ENCODE measurements at regions not wholly inside any gene's neighbourhood (a gene's known extent, or its start where the extent isn't known, plus 50 kb on each side); places are given as distances from the start of the nearest gene placed in this dataset.

- TF ChIP-seq, protein P1, sequence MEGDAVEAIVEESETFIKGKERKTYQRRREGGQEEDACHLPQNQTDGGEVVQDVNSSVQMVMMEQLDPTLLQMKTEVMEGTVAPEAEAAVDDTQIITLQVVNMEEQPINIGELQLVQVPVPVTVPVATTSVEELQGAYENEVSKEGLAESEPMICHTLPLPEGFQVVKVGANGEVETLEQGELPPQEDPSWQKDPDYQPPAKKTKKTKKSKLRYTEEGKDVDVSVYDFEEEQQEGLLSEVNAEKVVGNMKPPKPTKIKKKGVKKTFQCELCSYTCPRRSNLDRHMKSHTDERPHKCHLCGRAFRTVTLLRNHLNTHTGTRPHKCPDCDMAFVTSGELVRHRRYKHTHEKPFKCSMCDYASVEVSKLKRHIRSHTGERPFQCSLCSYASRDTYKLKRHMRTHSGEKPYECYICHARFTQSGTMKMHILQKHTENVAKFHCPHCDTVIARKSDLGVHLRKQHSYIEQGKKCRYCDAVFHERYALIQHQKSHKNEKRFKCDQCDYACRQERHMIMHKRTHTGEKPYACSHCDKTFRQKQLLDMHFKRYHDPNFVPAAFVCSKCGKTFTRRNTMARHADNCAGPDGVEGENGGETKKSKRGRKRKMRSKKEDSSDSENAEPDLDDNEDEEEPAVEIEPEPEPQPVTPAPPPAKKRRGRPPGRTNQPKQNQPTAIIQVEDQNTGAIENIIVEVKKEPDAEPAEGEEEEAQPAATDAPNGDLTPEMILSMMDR (IDR thresholded peaks at IDR 0.05), result no peak
- TF ChIP-seq, protein P2, sequence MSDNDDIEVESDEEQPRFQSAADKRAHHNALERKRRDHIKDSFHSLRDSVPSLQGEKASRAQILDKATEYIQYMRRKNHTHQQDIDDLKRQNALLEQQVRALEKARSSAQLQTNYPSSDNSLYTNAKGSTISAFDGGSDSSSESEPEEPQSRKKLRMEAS (IDR thresholded peaks at IDR 0.05), result no peak
- TF ChIP-seq MAFK (IDR thresholded peaks at IDR 0.05; ENCODE audit: partially characterized antibody) (no peak), HOXA7 (CRISPR knock-in tag; IDR thresholded peaks at IDR 0.05) (no peak), CHD2 (IDR thresholded peaks at IDR 0.05; ENCODE audit: low read length, partially characterized antibody) (no peak), PHF8 (IDR thresholded peaks at IDR 0.05; ENCODE audit: borderline replicate concordance, low read depth) (no peak), BHLHE40 (IDR thresholded peaks at IDR 0.05; ENCODE audit: low read depth, low read length) (no peak)
- TF ChIP-seq, protein P3, sequence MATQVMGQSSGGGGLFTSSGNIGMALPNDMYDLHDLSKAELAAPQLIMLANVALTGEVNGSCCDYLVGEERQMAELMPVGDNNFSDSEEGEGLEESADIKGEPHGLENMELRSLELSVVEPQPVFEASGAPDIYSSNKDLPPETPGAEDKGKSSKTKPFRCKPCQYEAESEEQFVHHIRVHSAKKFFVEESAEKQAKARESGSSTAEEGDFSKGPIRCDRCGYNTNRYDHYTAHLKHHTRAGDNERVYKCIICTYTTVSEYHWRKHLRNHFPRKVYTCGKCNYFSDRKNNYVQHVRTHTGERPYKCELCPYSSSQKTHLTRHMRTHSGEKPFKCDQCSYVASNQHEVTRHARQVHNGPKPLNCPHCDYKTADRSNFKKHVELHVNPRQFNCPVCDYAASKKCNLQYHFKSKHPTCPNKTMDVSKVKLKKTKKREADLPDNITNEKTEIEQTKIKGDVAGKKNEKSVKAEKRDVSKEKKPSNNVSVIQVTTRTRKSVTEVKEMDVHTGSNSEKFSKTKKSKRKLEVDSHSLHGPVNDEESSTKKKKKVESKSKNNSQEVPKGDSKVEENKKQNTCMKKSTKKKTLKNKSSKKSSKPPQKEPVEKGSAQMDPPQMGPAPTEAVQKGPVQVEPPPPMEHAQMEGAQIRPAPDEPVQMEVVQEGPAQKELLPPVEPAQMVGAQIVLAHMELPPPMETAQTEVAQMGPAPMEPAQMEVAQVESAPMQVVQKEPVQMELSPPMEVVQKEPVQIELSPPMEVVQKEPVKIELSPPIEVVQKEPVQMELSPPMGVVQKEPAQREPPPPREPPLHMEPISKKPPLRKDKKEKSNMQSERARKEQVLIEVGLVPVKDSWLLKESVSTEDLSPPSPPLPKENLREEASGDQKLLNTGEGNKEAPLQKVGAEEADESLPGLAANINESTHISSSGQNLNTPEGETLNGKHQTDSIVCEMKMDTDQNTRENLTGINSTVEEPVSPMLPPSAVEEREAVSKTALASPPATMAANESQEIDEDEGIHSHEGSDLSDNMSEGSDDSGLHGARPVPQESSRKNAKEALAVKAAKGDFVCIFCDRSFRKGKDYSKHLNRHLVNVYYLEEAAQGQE (IDR thresholded peaks at IDR 0.05), result no peak
Observed at GRCh38 chr4:32988165-32988811, 2268.1 kb downstream of the PCDH7 start (continued).

DNA sequence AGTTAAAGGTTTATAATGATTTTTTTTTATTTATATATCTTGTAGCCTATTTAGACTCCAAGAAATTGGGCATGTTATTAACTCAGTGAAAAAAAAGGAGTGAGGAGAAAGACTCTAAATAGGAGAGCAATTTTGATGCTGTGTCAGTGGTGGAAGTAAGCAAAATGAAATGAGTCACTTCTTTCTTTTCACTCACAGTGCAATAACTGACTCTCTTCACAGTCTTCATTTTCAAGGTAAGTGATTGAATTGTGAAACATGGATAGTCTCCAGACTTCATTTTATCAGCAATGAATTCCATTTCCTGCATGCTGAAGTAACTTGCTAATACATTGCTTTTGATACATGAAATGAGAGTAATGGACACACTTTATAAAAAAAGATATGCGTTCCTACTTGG, 2271.5 kb downstream of the PCDH7 start:
- Histone ChIP-seq H3K4me2 (no peak overlapping the region), H3K4me1 (no peaks in the 10 kb centered on the region), H3K27ac (no peak overlapping the region), H3K9me3 (no peaks in the 10 kb centered on the region), H3K4me3 (no peak overlapping the region)
- no peak for DNase-seq (ENCODE audit: low read depth in 1 of 2, low spot score in 1 of 2)
- POLR2A ChIA-PET, result no interaction called here
- TF ChIP-seq JUNB (IDR thresholded peaks at IDR 0.05) (no peak), EP300 (IDR thresholded peaks at IDR 0.05) (no peak), MAFK (IDR thresholded peaks at IDR 0.05; ENCODE audit: partially characterized antibody) (no peak), ESRRA (IDR thresholded peaks at IDR 0.05; ENCODE audit: borderline replicate concordance, low read length) (no peak), TP53 (CRISPR knock-in tag; IDR thresholded peaks at IDR 0.05) (no peak), ZC3H11A (IDR thresholded peaks at IDR 0.05) (no peak), HEYL (CRISPR knock-in tag; IDR thresholded peaks at IDR 0.05) (no peak), EHF (CRISPR knock-in tag; IDR thresholded peaks at IDR 0.05) (no peak), KDM5A (IDR thresholded peaks at IDR 0.05) (no peak), ATOH8 (CRISPR knock-in tag; IDR thresholded peaks at IDR 0.05; ENCODE audit: low read depth) (no peak), RARB (CRISPR knock-in tag; IDR thresholded peaks at IDR 0.05) (no peak), POLR2AphosphoS2 (conservative IDR thresholded peaks at IDR 0.05; ENCODE audit: low read length) (no peak), FOXS1 (CRISPR knock-in tag; IDR thresholded peaks at IDR 0.05) (no peak), ZSCAN20 (CRISPR knock-in tag; IDR thresholded peaks at IDR 0.05) (no peak), HOXB5 (CRISPR knock-in tag; IDR thresholded peaks at IDR 0.05) (no peak), RFX5 (IDR thresholded peaks at IDR 0.05) (no peak)
- TF ChIP-seq, protein P4, sequence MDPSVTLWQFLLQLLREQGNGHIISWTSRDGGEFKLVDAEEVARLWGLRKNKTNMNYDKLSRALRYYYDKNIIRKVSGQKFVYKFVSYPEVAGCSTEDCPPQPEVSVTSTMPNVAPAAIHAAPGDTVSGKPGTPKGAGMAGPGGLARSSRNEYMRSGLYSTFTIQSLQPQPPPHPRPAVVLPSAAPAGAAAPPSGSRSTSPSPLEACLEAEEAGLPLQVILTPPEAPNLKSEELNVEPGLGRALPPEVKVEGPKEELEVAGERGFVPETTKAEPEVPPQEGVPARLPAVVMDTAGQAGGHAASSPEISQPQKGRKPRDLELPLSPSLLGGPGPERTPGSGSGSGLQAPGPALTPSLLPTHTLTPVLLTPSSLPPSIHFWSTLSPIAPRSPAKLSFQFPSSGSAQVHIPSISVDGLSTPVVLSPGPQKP (IDR thresholded peaks at IDR 0.05; ENCODE audit: low read depth, low read length), result no peak
- no peak for ATAC-seq
- CTCF ChIA-PET, result no interaction called here
- no peak for FAIRE-seq
- WGBS (ENCODE audit: missing lambda C conversion rate), result 80% methylated on average over 1 of the region's 1 CpG
